ENCODE measurements at regions not wholly inside any gene's neighbourhood (a gene's known extent, or its start where the extent isn't known, plus 50 kb on each side); places are given as distances from the start of the nearest gene placed in this dataset.

- Histone ChIP-seq H3K9me3 (no peaks in the 10 kb centered on the region), H3K36me3 (no peaks in the 10 kb centered on the region), H3K27me3 (no peaks in the 10 kb centered on the region), H3K4me3 (ENCODE audit: low read depth in 1 of 2, low read length in 1 of 2) (no peak overlapping the region), H3K4me1 (ENCODE audit: control insufficient read depth in 1 of 2, insufficient read depth in 1 of 2, low read depth in 1 of 2, low read length in 1 of 2) (no peaks in the 10 kb centered on the region), H3K27ac (no peak overlapping the region)
- TF ChIP-seq, protein P1, sequence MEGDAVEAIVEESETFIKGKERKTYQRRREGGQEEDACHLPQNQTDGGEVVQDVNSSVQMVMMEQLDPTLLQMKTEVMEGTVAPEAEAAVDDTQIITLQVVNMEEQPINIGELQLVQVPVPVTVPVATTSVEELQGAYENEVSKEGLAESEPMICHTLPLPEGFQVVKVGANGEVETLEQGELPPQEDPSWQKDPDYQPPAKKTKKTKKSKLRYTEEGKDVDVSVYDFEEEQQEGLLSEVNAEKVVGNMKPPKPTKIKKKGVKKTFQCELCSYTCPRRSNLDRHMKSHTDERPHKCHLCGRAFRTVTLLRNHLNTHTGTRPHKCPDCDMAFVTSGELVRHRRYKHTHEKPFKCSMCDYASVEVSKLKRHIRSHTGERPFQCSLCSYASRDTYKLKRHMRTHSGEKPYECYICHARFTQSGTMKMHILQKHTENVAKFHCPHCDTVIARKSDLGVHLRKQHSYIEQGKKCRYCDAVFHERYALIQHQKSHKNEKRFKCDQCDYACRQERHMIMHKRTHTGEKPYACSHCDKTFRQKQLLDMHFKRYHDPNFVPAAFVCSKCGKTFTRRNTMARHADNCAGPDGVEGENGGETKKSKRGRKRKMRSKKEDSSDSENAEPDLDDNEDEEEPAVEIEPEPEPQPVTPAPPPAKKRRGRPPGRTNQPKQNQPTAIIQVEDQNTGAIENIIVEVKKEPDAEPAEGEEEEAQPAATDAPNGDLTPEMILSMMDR (IDR thresholded peaks at IDR 0.05): no peak
Measured at GRCh38 chr13:75071796-75072195, 410.2 kb downstream of the TBC1D4 start.

DNA sequence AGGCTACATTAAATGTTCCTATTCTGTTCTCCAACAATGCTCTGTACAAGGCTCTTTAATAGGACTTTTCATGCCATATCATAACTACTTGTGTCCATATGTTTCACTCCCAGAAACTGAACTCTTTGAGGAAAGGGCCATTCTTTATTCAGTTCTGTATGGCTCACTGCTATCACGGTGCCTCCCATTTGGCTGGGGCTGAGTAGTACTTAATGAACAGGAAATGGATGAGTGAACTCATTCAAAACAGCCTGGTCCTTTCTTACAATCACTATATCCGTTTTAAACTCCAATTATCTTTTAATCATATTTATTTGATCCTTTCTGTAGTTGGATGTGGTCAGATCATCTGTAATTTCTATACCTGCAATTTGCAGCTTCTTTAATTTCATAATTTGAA, 410.6 kb downstream of the TBC1D4 start:
- H3K27ac ChIP-seq: no peak overlapping the region
- no peaks in the 10 kb centered on the region for H3K9me3 ChIP-seq
- no peak overlapping the region for H3K4me3 ChIP-seq (ENCODE audit: low read depth in 1 of 2, low read length in 1 of 2)
- TF ChIP-seq, protein P1 (IDR thresholded peaks at IDR 0.05): no peak
- H3K36me3 ChIP-seq: no peaks in the 10 kb centered on the region
- no peaks in the 10 kb centered on the region for H3K27me3 ChIP-seq
- H3K4me1 ChIP-seq (ENCODE audit: control insufficient read depth in 1 of 2, insufficient read depth in 1 of 2, low read depth in 1 of 2, low read length in 1 of 2): no peaks in the 10 kb centered on the region

DNA sequence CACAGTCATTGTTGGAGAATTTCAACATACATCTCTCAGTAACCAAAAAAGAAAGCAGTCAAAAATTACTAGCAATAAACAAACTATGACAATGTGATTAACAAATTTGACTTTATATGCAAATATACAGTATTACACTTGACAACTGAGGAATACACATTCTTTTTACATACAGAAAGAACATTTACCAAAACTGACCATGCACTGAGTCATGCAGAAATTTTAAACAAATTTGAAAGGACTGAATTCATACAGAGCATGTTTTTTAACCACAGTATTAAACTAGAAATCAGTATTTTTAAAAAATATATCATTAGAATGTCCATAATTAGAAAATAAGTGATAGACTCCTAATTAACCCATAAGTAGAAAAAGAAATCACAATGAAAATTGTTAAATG, 420.1 kb downstream of the TBC1D4 start:
- H3K27me3 ChIP-seq: no peaks in the 10 kb centered on the region
- no peak overlapping the region for H3K4me3 ChIP-seq (ENCODE audit: low read depth in 1 of 2, low read length in 1 of 2)
- no peak overlapping the region for H3K27ac ChIP-seq
- TF ChIP-seq, protein P1 (IDR thresholded peaks at IDR 0.05): no peak
- H3K4me1 ChIP-seq (ENCODE audit: control insufficient read depth in 1 of 2, insufficient read depth in 1 of 2, low read depth in 1 of 2, low read length in 1 of 2): no peaks in the 10 kb centered on the region
- H3K36me3 ChIP-seq: no peaks in the 10 kb centered on the region
- no peaks in the 10 kb centered on the region for H3K9me3 ChIP-seq

DNA sequence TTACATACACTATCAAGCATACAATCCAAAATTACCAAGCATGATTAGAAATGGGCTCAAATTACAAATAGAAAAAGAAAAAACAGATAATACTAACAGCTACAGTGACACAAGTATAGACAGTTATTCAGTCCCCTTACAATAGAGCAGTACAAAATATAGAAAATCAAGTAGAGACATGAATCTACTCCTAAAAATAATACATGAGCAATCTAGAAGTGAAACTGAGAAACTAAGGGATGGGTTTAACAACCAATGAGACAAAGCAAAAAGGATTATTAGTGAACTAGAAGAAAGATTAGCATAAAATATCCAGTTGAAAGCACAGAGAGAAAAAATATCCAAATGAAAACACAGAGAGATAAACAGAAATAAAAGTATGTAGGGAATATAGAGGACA, 426.7 kb downstream of the TBC1D4 start:
- H3K9me3 ChIP-seq: no peaks in the 10 kb centered on the region
- TF ChIP-seq, protein P1 (IDR thresholded peaks at IDR 0.05): no peak

DNA sequence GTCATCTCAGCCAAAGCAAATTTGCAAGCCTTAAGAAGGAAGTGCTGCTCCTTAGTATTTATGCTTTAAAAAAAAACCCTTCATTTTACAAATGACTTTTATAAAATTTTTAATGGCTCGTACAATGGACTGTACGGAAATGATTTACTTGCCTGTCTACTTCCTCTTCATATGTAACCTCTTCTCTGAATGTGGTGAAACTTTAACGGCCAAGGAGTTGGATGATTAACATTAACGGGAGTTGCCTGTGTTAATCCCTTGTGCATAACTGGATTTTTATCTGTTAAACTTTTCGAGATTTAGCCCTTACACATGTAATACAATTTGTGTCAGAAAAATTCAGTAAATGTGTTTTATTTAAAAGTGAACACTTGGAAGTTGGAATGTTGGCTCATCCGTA, 429.4 kb downstream of the TBC1D4 start:
- Histone ChIP-seq H3K36me3 (no peaks in the 10 kb centered on the region), H3K4me3 (ENCODE audit: low read depth in 1 of 2, low read length in 1 of 2) (no peak overlapping the region), H3K4me1 (ENCODE audit: control insufficient read depth in 1 of 2, insufficient read depth in 1 of 2, low read depth in 1 of 2, low read length in 1 of 2) (no peaks in the 10 kb centered on the region), H3K9me3 (no peaks in the 10 kb centered on the region), H3K27ac (no peak overlapping the region), H3K27me3 (no peaks in the 10 kb centered on the region)
- TF ChIP-seq, protein P1 (IDR thresholded peaks at IDR 0.05): no peak

More for the DNA sequence above, 426.7 kb downstream of the TBC1D4 start:
- no peaks in the 10 kb centered on the region for H3K36me3 ChIP-seq
- no peaks in the 10 kb centered on the region for H3K4me1 ChIP-seq (ENCODE audit: control insufficient read depth in 1 of 2, insufficient read depth in 1 of 2, low read depth in 1 of 2, low read length in 1 of 2)
- no peak overlapping the region for H3K27ac ChIP-seq
- no peaks in the 10 kb centered on the region for H3K27me3 ChIP-seq
- H3K4me3 ChIP-seq (ENCODE audit: low read depth in 1 of 2, low read length in 1 of 2): no peak overlapping the region
